Spinal cord (tissue), 10 donors: ENCODE measurements at regions not wholly inside any gene's neighbourhood (a gene's known extent, or its start where the extent isn't known, plus 50 kb on each side); places are given as distances from the start of the nearest gene placed in this dataset. TPM values are rescaled to one million over a fixed set of nuclear protein-coding genes. Genes with fewer than 3 reads are reported as not detected.

Experiments
- DNase-seq, 6 donors: peaks; one replicate each; pipeline versions ENCODE4 v3.0.0 to v3.0.0-alpha.2; 2013 to 2015; ENCODE audit warnings: low spot score in 6 of 6, low read depth in 4 of 6
- H3K27ac ChIP-seq: one replicate; pipeline ENCODE4 v1.5.1; 2013; ENCODE audit warnings: low read depth, low read length, control low read depth
- H3K27me3 ChIP-seq: one replicate; pipeline ENCODE4 v1.6.1; 2013; ENCODE audit warnings: low read length; ENCODE audit not compliant: control insufficient read depth, insufficient read depth
- H3K36me3 ChIP-seq: one replicate; pipeline ENCODE4 v1.6.1; 2013; ENCODE audit warnings: low read length; ENCODE audit not compliant: control insufficient read depth, insufficient read depth
- H3K4me1 ChIP-seq: one replicate; pipeline ENCODE4 v1.6.1; 2013; ENCODE audit warnings: low read length; ENCODE audit not compliant: control insufficient read depth, insufficient read depth
- H3K4me3 ChIP-seq: one replicate; pipeline ENCODE4 v1.5.1; 2013; ENCODE audit warnings: low read depth, low read length, control low read depth
- H3K9me3 ChIP-seq: one replicate; pipeline ENCODE4 v1.6.1; 2013; ENCODE audit warnings: low read length; ENCODE audit not compliant: control insufficient read depth, insufficient read depth
- WGBS: methylation state at CpG from one replicate; pipeline ENCODE4 v1.1.5; 2013; ENCODE audit warnings: missing lambda C conversion rate; ENCODE audit not compliant: insufficient coverage; 5-methylcytosine and 5-hydroxymethylcytosine counted together
- small RNA-seq: library from RNA; depleted of rRNA; stranded (forward); fragments of <200 nt; gene quantifications from one replicate; pipeline ENCODE3, GENCODE V24; 2014; ENCODE audit warnings: low replicate concordance
- donor health status: healthy.

- H3K36me3 ChIP-seq = no peaks in the 10 kb centered on the region
- no peak overlapping the region for H3K27ac ChIP-seq
- no peak for DNase-seq
- no peak overlapping the region for H3K4me3 ChIP-seq
- H3K27me3 ChIP-seq = no peaks in the 10 kb centered on the region
- H3K9me3 ChIP-seq = no peaks in the 10 kb centered on the region
- no CpG with 5 or more reads among the region's 1 CpG for WGBS
- no peaks in the 10 kb centered on the region for H3K4me1 ChIP-seq
Observed at GRCh38 chr3:174792864-174793263, 66.3 kb upstream of the NAALADL2 start.

Small RNAs in the stretch of these regions (small RNA-seq; reads per million reads assigned to genes)
- not detected for gene RN7SKP40
